Stomach (tissue), 8 donors: ENCODE measurements at regions not wholly inside any gene's neighbourhood (a gene's known extent, or its start where the extent isn't known, plus 50 kb on each side); places are given as distances from the start of the nearest gene placed in this dataset.

Experiments used
- DNase-seq, 2 donors: peaks; one replicate each; pipeline versions ENCODE4 v3.0.0 to v3.0.0-alpha.2; 2013 to 2019
- H3K27ac ChIP-seq, 5 donors: fragments of 200-600 bp in 4 of 5; sonication (generic) in 4 of 5; one replicate each; pipeline ENCODE4 v1.5.1; 2013 to 2019; ENCODE audit warnings: mild to moderate bottlenecking in 1 of 5, moderate library complexity in 1 of 5
- H3K27me3 ChIP-seq, 3 donors: fragments of 200-600 bp; sonication (generic); one replicate each; pipeline ENCODE4 v1.5.1; 2017 to 2019; ENCODE audit warnings: mixed run types in 1 of 3
- H3K36me3 ChIP-seq, 4 donors: fragments of 200-600 bp; sonication (generic); 1 replicate in 3 of 4; 2 replicates in 1 of 4; pipeline ENCODE4 v1.5.1; 2016 to 2019
- H3K4me1 ChIP-seq, 4 donors: fragments of 200-600 bp; sonication (generic); one replicate each; pipeline ENCODE4 v1.5.1; 2016 to 2019
- H3K4me3 ChIP-seq, 4 donors: fragments of 200-600 bp; sonication (generic) in 3 of 4; one replicate each; pipeline ENCODE4 v1.5.1; 2016 to 2019; ENCODE audit warnings: mild to moderate bottlenecking in 1 of 4
- H3K9me3 ChIP-seq, 4 donors: fragments of 200-600 bp; sonication (generic); one replicate each; pipeline ENCODE4 v1.5.1; 2016 to 2019
- EP300 ChIP-seq: sonication (generic); formaldehyde crosslinking; IDR thresholded peaks from one replicate; pipeline ENCODE4 v1.6.1; 2017; ENCODE audit warnings: antibody characterized with exemption
- POLR2A ChIP-seq, 4 donors: fragments of 450-650 bp; IDR thresholded peaks; one replicate each; pipeline ENCODE4 v1.6.1; 2016; ENCODE audit warnings: antibody characterized with exemption in 4 of 4, control low read depth in 2 of 4, mild to moderate bottlenecking in 1 of 4, moderate library complexity in 1 of 4
- POLR2AphosphoS5 ChIP-seq, 3 donors: sonication (generic); formaldehyde crosslinking; IDR thresholded peaks; one replicate each; pipeline ENCODE4 v1.6.1; 2016; ENCODE audit warnings: antibody characterized with exemption in 3 of 3
- WGBS, 5 donors: extraction: QIAGEN DNeasy Blood & Tissue Kit in 3 of 5; methylation state at CpG; one replicate each; pipeline versions ENCODE4 v1.1.5 to v1.1.7; 2013 to 2018; 5-methylcytosine and 5-hydroxymethylcytosine counted together
- intact Hi-C: fragments of 100-400 bp; cut with DNase I; formaldehyde crosslinking; loops from one replicate; pipeline ENCODE4 v1.15.1; 2023; ENCODE audit warnings: low total_unique reads
- TF ChIP-seq, protein P1 (sequence below), 7 experiments: fragments of 450-650 bp in 4 of 7; fragments of 200-600 bp in 3 of 7; sonication (generic) in 3 of 7; IDR thresholded peaks; one replicate each; pipeline ENCODE4 v1.5.1; 2016 to 2019; ENCODE audit warnings: antibody characterized with exemption in 7 of 7, control low read depth in 2 of 7, mild to moderate bottlenecking in 1 of 7
- donor health status: healthy with polysubstance abuse.
- donor health status: Bipolar disorder and iron deficiency.
- donor health status: healthy.

DNA sequence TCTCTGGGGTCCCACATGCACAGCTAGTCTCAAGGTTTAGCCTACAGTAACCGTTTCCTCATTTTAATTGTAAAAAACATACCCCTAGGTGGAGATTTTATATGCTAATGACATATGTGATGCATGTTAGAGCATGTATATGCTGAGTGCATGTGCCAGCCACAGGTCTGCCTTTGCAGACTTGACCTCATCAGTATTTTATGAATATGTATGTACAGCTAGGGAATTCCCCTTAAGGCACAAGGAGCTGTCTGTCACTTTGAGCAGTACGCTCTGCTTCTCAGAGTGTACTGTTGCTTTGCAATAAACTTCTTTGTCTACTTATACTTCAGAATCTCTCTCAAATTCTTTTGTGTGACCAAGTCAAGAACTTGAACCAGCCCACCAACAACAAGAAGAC, 131.2 kb upstream of the ERBB4 start:
- no peak overlapping the region for H3K4me3 ChIP-seq
- intact Hi-C loops, result no loop called here
- TF ChIP-seq, protein P1, sequence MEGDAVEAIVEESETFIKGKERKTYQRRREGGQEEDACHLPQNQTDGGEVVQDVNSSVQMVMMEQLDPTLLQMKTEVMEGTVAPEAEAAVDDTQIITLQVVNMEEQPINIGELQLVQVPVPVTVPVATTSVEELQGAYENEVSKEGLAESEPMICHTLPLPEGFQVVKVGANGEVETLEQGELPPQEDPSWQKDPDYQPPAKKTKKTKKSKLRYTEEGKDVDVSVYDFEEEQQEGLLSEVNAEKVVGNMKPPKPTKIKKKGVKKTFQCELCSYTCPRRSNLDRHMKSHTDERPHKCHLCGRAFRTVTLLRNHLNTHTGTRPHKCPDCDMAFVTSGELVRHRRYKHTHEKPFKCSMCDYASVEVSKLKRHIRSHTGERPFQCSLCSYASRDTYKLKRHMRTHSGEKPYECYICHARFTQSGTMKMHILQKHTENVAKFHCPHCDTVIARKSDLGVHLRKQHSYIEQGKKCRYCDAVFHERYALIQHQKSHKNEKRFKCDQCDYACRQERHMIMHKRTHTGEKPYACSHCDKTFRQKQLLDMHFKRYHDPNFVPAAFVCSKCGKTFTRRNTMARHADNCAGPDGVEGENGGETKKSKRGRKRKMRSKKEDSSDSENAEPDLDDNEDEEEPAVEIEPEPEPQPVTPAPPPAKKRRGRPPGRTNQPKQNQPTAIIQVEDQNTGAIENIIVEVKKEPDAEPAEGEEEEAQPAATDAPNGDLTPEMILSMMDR (IDR thresholded peaks at IDR 0.05), result no peak
- no peak for TF ChIP-seq POLR2A (IDR thresholded peaks at IDR 0.05)
- no peak overlapping the region for H3K27ac ChIP-seq
- DNase-seq, result no peak
- no peaks in the 10 kb centered on the region for H3K9me3 ChIP-seq
- H3K27me3 ChIP-seq, result no peaks in the 10 kb centered on the region
- H3K36me3 ChIP-seq, result no peaks in the 10 kb centered on the region
- no peaks in the 10 kb centered on the region for H3K4me1 ChIP-seq
- 40 to 62% (median 51%) methylated on average over 2 of the region's 2 CpGs for WGBS, 5 donors

DNA sequence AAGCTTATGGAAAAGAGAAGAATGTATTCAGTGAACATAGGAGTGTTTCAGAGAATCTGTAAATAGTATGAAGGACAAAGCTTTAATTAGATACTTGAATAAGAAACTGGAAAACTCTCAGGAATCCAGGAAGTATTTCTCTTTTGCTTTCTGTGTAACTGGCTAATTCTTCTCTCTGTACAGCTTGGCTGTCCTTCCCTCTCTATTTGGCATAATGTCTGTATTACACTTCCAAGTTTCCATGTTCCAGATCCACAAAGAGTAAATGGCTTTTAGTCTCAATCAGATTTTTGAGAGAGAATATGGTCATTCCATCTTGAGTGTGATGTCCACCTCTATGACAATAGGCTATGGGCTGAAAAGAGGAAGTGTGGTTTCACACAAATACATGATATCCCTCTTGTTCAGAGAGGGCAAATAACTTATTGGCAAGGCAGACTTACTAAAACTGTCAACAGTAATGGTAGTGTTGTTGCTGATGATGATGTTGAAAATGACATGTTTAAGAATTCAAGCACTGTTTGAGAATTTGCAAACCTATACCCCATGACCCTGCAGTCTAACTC, 129.2 kb upstream of the ERBB4 start:
- intact Hi-C loops, result no loop called here
- H3K4me3 ChIP-seq, result no peak overlapping the region
- TF ChIP-seq, protein P1 (IDR thresholded peaks at IDR 0.05), result no peak
- TF ChIP-seq POLR2AphosphoS5 (IDR thresholded peaks at IDR 0.05) (no peak), EP300 (no peak), POLR2A (IDR thresholded peaks at IDR 0.05) (no peak)
- DNase-seq, result peak in 1 of 2 donors; percentile 14
- no peak overlapping the region for H3K27ac ChIP-seq
- no peaks in the 10 kb centered on the region for H3K4me1 ChIP-seq
- no peaks in the 10 kb centered on the region for H3K27me3 ChIP-seq
- H3K9me3 ChIP-seq, result no peaks in the 10 kb centered on the region
- H3K36me3 ChIP-seq, result no peaks in the 10 kb centered on the region

GRCh38 chr2:212665948-212666347, 127.3 kb upstream of the ERBB4 start:
- TF ChIP-seq, protein P1 (IDR thresholded peaks at IDR 0.05), result no peak
- TF ChIP-seq POLR2A (IDR thresholded peaks at IDR 0.05) (no peak), EP300 (no peak), POLR2AphosphoS5 (IDR thresholded peaks at IDR 0.05) (no peak)
- intact Hi-C loops, result no loop called here
- H3K27me3 ChIP-seq, result no peaks in the 10 kb centered on the region
- no peak overlapping the region for H3K4me3 ChIP-seq
- H3K27ac ChIP-seq, result no peak overlapping the region
- 26 to 63% (median 42%) methylated on average over 1 of the region's 1 CpG for WGBS, 5 donors
- no peaks in the 10 kb centered on the region for H3K36me3 ChIP-seq
- no peaks in the 10 kb centered on the region for H3K9me3 ChIP-seq
- no peaks in the 10 kb centered on the region for H3K4me1 ChIP-seq
- DNase-seq, result no peak

DNA sequence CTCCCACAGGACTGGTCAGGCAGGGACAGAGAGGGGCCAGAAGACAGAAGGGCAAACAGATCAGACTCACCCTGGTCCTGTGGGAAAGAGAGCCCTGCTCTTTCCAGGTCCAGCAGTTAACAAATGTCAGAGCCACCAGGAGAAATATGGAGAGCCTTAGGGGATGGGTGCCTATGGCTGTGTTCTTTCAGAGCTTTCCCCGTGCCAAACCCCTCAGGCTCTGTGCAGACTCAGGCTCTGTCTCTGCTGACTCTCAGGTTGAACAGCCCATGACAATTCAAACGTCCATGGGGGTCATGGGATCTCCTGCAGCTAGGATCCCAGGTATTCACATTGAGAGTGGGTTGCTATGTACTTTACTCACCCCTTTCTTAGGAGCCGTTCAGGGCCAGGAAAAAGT, 120.8 kb upstream of the ERBB4 start:
- Histone ChIP-seq H3K4me1 (no peaks in the 10 kb centered on the region), H3K36me3 (no peaks in the 10 kb centered on the region), H3K9me3 (peaks cover 0 to 9% (median 4%) of the 10 kb centered on the region in 4 donors), H3K27me3 (no peaks in the 10 kb centered on the region), H3K4me3 (no peak overlapping the region), H3K27ac (no peak overlapping the region)
- intact Hi-C loops, result no loop called here
- DNase-seq, result no peak
- 41 to 50% (median 45%) methylated on average over 3 of the region's 3 CpGs for WGBS, 5 donors
- TF ChIP-seq, protein P1 (IDR thresholded peaks at IDR 0.05), result no peak
- TF ChIP-seq EP300 (no peak), POLR2A (IDR thresholded peaks at IDR 0.05) (no peak), POLR2AphosphoS5 (IDR thresholded peaks at IDR 0.05) (no peak)
